Activated CD4-positive, alpha-beta memory T cell treated with anti-CD3 and anti-CD28 coated beads, Interleukin-2, amount 10 ng/mL, durations not matched to agents 7 days and 5 days (primary cell): ENCODE measurements at regions not wholly inside any gene's neighbourhood (a gene's known extent, or its start where the extent isn't known, plus 50 kb on each side); places are given as distances from the start of the nearest gene placed in this dataset.

ENCODE experiments used
- CTCF ChIA-PET: fragments of 350-600 bp; sonication (Branson Sonifier 250); formaldehyde crosslinking; loops from one replicate; lab custom pipeline; 2021; ENCODE audit warnings: antibody characterized with exemption, inconsistent platforms; lab: Charles Lee
- POLR2A ChIA-PET: fragments of 350-600 bp; sonication (Branson Sonifier 250); formaldehyde crosslinking; loops from one replicate; lab custom pipeline; 2021; ENCODE audit warnings: antibody characterized with exemption; lab: Charles Lee
- DNase-seq: peaks from one replicate; pipeline ENCODE4 v3.0.0-alpha.2; 2020
- H3K27ac Mint-ChIP-seq: one replicate; pipeline ENCODE4 v1.8.0; 2021; ENCODE audit warnings: mild to moderate bottlenecking, mixed read lengths
- H3K27me3 Mint-ChIP-seq: one replicate; pipeline ENCODE4 v1.8.0; 2021; ENCODE audit warnings: mixed read lengths
- H3K36me3 Mint-ChIP-seq: one replicate; pipeline ENCODE4 v1.8.0; 2021; ENCODE audit warnings: low read depth, mixed read lengths
- H3K4me1 Mint-ChIP-seq: one replicate; pipeline ENCODE4 v1.8.0; 2021; ENCODE audit warnings: mixed read lengths
- H3K4me3 Mint-ChIP-seq: one replicate; pipeline ENCODE4 v1.8.0; 2021; ENCODE audit warnings: mild to moderate bottlenecking, mixed read lengths
- H3K9me3 Mint-ChIP-seq: one replicate; pipeline ENCODE4 v1.8.0; 2021; ENCODE audit warnings: mixed read lengths

- CTCF ChIA-PET: no interaction called here
- Mint-ChIP-seq H3K9me3 (peaks cover 6% of the 10 kb centered on the region), H3K27ac (no peak overlapping the region), H3K36me3 (no peaks in the 10 kb centered on the region), H3K27me3 (no peaks in the 10 kb centered on the region), H3K4me1 (no peaks in the 10 kb centered on the region), H3K4me3 (no peak overlapping the region)
- POLR2A ChIA-PET: no interaction called here
- no peak for DNase-seq
These were observed 544.0 kb downstream of the GALC start for GRCh38 chr14:87449016-87449415.

GRCh38 chr14:87443787-87444186, 549.2 kb downstream of the GALC start:
- H3K36me3 Mint-ChIP-seq: no peaks in the 10 kb centered on the region
- ChIA-PET POLR2A (no interaction called here), CTCF (no interaction called here)
- no peak overlapping the region for H3K27ac Mint-ChIP-seq
- H3K4me3 Mint-ChIP-seq: no peak overlapping the region
- no peak for DNase-seq
- H3K27me3 Mint-ChIP-seq: no peaks in the 10 kb centered on the region
- peaks cover 3% of the 10 kb centered on the region for H3K9me3 Mint-ChIP-seq
- no peaks in the 10 kb centered on the region for H3K4me1 Mint-ChIP-seq

GRCh38 chr14:87443039-87443438, 549.9 kb downstream of the GALC start:
- POLR2A ChIA-PET: no interaction called here
- Mint-ChIP-seq H3K27me3 (no peaks in the 10 kb centered on the region), H3K9me3 (peaks cover 5% of the 10 kb centered on the region), H3K36me3 (no peaks in the 10 kb centered on the region), H3K27ac (no peak overlapping the region), H3K4me1 (no peaks in the 10 kb centered on the region), H3K4me3 (no peak overlapping the region)
- DNase-seq: no peak
- CTCF ChIA-PET: no interaction called here

GRCh38 chr14:87437158-87437557, 555.8 kb downstream of the GALC start:
- ChIA-PET CTCF (no interaction called here), POLR2A (no interaction called here)
- Mint-ChIP-seq H3K27me3 (no peaks in the 10 kb centered on the region), H3K36me3 (no peaks in the 10 kb centered on the region), H3K9me3 (peaks cover 7% of the 10 kb centered on the region), H3K4me1 (no peaks in the 10 kb centered on the region), H3K27ac (no peak overlapping the region), H3K4me3 (no peak overlapping the region)
- DNase-seq: no peak

- Mint-ChIP-seq H3K4me1 (no peaks in the 10 kb centered on the region), H3K4me3 (no peak overlapping the region), H3K27ac (no peak overlapping the region), H3K27me3 (no peaks in the 10 kb centered on the region), H3K36me3 (no peaks in the 10 kb centered on the region), H3K9me3 (peaks cover 10% of the 10 kb centered on the region)
- no peak for DNase-seq
- ChIA-PET POLR2A (no interaction called here), CTCF (no interaction called here)
These were observed 558.3 kb downstream of the GALC start for GRCh38 chr14:87434680-87435079.

- Mint-ChIP-seq H3K4me1 (no peaks in the 10 kb centered on the region), H3K27ac (no peak overlapping the region), H3K36me3 (no peaks in the 10 kb centered on the region), H3K9me3 (peaks cover 11% of the 10 kb centered on the region), H3K27me3 (no peaks in the 10 kb centered on the region), H3K4me3 (no peak overlapping the region)
- POLR2A ChIA-PET: no interaction called here
- no peak for DNase-seq
- CTCF ChIA-PET: no interaction called here
These were observed 559.0 kb downstream of the GALC start for GRCh38 chr14:87434011-87434410.

GRCh38 chr14:87432698-87433097, 560.3 kb downstream of the GALC start:
- ChIA-PET POLR2A (no interaction called here), CTCF (no interaction called here)
- no peaks in the 10 kb centered on the region for H3K27me3 Mint-ChIP-seq
- DNase-seq: no peak
- no peaks in the 10 kb centered on the region for H3K4me1 Mint-ChIP-seq
- H3K27ac Mint-ChIP-seq: no peak overlapping the region
- no peaks in the 10 kb centered on the region for H3K36me3 Mint-ChIP-seq
- no peak overlapping the region for H3K4me3 Mint-ChIP-seq
- H3K9me3 Mint-ChIP-seq: peaks cover 9% of the 10 kb centered on the region

- ChIA-PET CTCF (no interaction called here), POLR2A (no interaction called here)
- Mint-ChIP-seq H3K4me3 (no peak overlapping the region), H3K36me3 (no peaks in the 10 kb centered on the region), H3K27me3 (no peaks in the 10 kb centered on the region), H3K4me1 (no peaks in the 10 kb centered on the region), H3K9me3 (peaks cover 9% of the 10 kb centered on the region), H3K27ac (no peak overlapping the region)
- no peak for DNase-seq
These were observed 562.2 kb downstream of the GALC start for GRCh38 chr14:87430810-87431209.

GRCh38 chr14:87430214-87430613, 562.8 kb downstream of the GALC start:
- Mint-ChIP-seq H3K27ac (no peak overlapping the region), H3K9me3 (peaks cover 9% of the 10 kb centered on the region), H3K36me3 (no peaks in the 10 kb centered on the region), H3K4me1 (no peaks in the 10 kb centered on the region), H3K4me3 (no peak overlapping the region), H3K27me3 (no peaks in the 10 kb centered on the region)
- ChIA-PET POLR2A (no interaction called here), CTCF (no interaction called here)
- no peak for DNase-seq

GRCh38 chr14:87419925-87420324, 573.1 kb downstream of the GALC start:
- H3K9me3 Mint-ChIP-seq: peaks cover 8% of the 10 kb centered on the region
- no peak overlapping the region for H3K27ac Mint-ChIP-seq
- no peak overlapping the region for H3K4me3 Mint-ChIP-seq
- no peaks in the 10 kb centered on the region for H3K36me3 Mint-ChIP-seq
- no peaks in the 10 kb centered on the region for H3K4me1 Mint-ChIP-seq
- ChIA-PET POLR2A (no interaction called here), CTCF (no interaction called here)
- no peaks in the 10 kb centered on the region for H3K27me3 Mint-ChIP-seq
- no peak for DNase-seq

- Mint-ChIP-seq H3K9me3 (peaks cover 2% of the 10 kb centered on the region), H3K4me1 (no peaks in the 10 kb centered on the region), H3K36me3 (no peaks in the 10 kb centered on the region), H3K27me3 (no peaks in the 10 kb centered on the region), H3K27ac (no peak overlapping the region), H3K4me3 (no peak overlapping the region)
- POLR2A ChIA-PET: no interaction called here
- DNase-seq: no peak
- CTCF ChIA-PET: no interaction called here
These were observed 581.6 kb downstream of the GALC start for GRCh38 chr14:87411370-87411769.

- DNase-seq: no peak
- H3K27me3 Mint-ChIP-seq: no peaks in the 10 kb centered on the region
- peaks cover 3% of the 10 kb centered on the region for H3K9me3 Mint-ChIP-seq
- CTCF ChIA-PET: no interaction called here
- no peaks in the 10 kb centered on the region for H3K36me3 Mint-ChIP-seq
- no peaks in the 10 kb centered on the region for H3K4me1 Mint-ChIP-seq
- no peak overlapping the region for H3K4me3 Mint-ChIP-seq
- POLR2A ChIA-PET: no interaction called here
- H3K27ac Mint-ChIP-seq: no peak overlapping the region
These were observed 583.6 kb downstream of the GALC start for GRCh38 chr14:87409393-87409792.

GRCh38 chr14:87407344-87407743, 585.6 kb downstream of the GALC start:
- DNase-seq: no peak
- ChIA-PET CTCF (no interaction called here), POLR2A (no interaction called here)
- H3K36me3 Mint-ChIP-seq: no peaks in the 10 kb centered on the region
- H3K27ac Mint-ChIP-seq: no peak overlapping the region
- H3K4me3 Mint-ChIP-seq: no peak overlapping the region
- H3K9me3 Mint-ChIP-seq: peaks cover 3% of the 10 kb centered on the region
- no peaks in the 10 kb centered on the region for H3K27me3 Mint-ChIP-seq
- no peaks in the 10 kb centered on the region for H3K4me1 Mint-ChIP-seq

GRCh38 chr14:87405563-87405962, 587.4 kb downstream of the GALC start:
- Mint-ChIP-seq H3K9me3 (peaks cover 3% of the 10 kb centered on the region), H3K4me1 (no peaks in the 10 kb centered on the region), H3K27ac (no peak overlapping the region), H3K36me3 (no peaks in the 10 kb centered on the region), H3K27me3 (no peaks in the 10 kb centered on the region), H3K4me3 (no peak overlapping the region)
- DNase-seq: no peak
- ChIA-PET POLR2A (no interaction called here), CTCF (no interaction called here)

- DNase-seq: no peak
- H3K4me3 Mint-ChIP-seq: no peak overlapping the region
- H3K4me1 Mint-ChIP-seq: no peaks in the 10 kb centered on the region
- CTCF ChIA-PET: no interaction called here
- H3K9me3 Mint-ChIP-seq: peaks cover 2% of the 10 kb centered on the region
- H3K36me3 Mint-ChIP-seq: no peaks in the 10 kb centered on the region
- POLR2A ChIA-PET: no interaction called here
- H3K27ac Mint-ChIP-seq: no peak overlapping the region
- no peaks in the 10 kb centered on the region for H3K27me3 Mint-ChIP-seq
These were observed 595.5 kb downstream of the GALC start for GRCh38 chr14:87397499-87397898.
